Erythroblast (primary cell): ENCODE measurements at regions not wholly inside any gene's neighbourhood (a gene's known extent, or its start where the extent isn't known, plus 50 kb on each side); places are given as distances from the start of the nearest gene placed in this dataset.

Experiments used
- GATA1 ChIP-seq: IDR thresholded peaks from 2 replicates; pipeline ENCODE4 v1.6.1; 2011; ENCODE audit warnings: low read depth, mild to moderate bottlenecking, control low read depth, low read length, moderate library complexity
- POLR2A ChIP-seq: IDR thresholded peaks from 2 replicates; pipeline ENCODE4 v1.6.1; 2011; ENCODE audit warnings: mild to moderate bottlenecking, low read length

GRCh38 chr5:152811988-152812387 is 406.9 kb upstream of the NMUR2 start:
- no peak for TF ChIP-seq POLR2A
- no peak for TF ChIP-seq GATA1
